HCT116 (cell line): ENCODE measurements at regions not wholly inside any gene's neighbourhood (a gene's known extent, or its start where the extent isn't known, plus 50 kb on each side); places are given as distances from the start of the nearest gene placed in this dataset.

ENCODE experiments used
- CBX3 ChIP-seq: IDR thresholded peaks from 2 replicates; pipeline ENCODE4 v1.6.1; 2012; ENCODE audit warnings: low read depth
- EZH2 ChIP-seq: fragments of 200-600 bp; sonication (generic); IDR thresholded peaks from 2 replicates; pipeline ENCODE4 v1.6.1; 2017; ENCODE audit warnings: antibody characterized with exemption, mixed run types
- EZH2phosphoT487 ChIP-seq: fragments of 200-600 bp; IDR thresholded peaks from 2 replicates; pipeline ENCODE4 v1.6.1; 2018; ENCODE audit warnings: antibody characterized with exemption, borderline replicate concordance
- FOSL1 ChIP-seq: IDR thresholded peaks from 2 replicates; pipeline ENCODE4 v1.6.1; 2012; ENCODE audit warnings: low read depth
- POLR2A ChIP-seq: IDR thresholded peaks from 2 replicates; pipeline ENCODE4 v1.7.0; 2011; ENCODE audit warnings: borderline replicate concordance; ENCODE audit not compliant: insufficient read depth, insufficient read length; ENCODE audit errors: extremely low read depth
- POLR2AphosphoS5 ChIP-seq: IDR thresholded peaks from 2 replicates; pipeline ENCODE4 v1.6.1; 2011; ENCODE audit warnings: mild to moderate bottlenecking, low read depth, low read length, moderate library complexity
- SIN3A ChIP-seq: IDR thresholded peaks from 2 replicates; pipeline ENCODE4 v1.6.1; 2012; ENCODE audit warnings: low read depth
- SRF ChIP-seq: IDR thresholded peaks from 2 replicates; pipeline ENCODE4 v1.6.1; 2012; ENCODE audit warnings: low read depth
- ZFX ChIP-seq: fragments of 450-650 bp; IDR thresholded peaks from 2 replicates; pipeline ENCODE4 v1.6.1; 2017
- ZNF274 ChIP-seq: fragments of 200-500 bp; sonication (Bioruptor generic); IDR thresholded peaks from 2 replicates; pipeline ENCODE4 v1.6.1; 2014; ENCODE audit warnings: mild to moderate bottlenecking, low read depth, low read length, inconsistent platforms
- TF ChIP-seq, protein P1 (sequence below), 3 experiments: fragments of 200-600 bp in 1 of 3; sonication (generic) in 1 of 3; IDR thresholded peaks in 2 of 3; conservative IDR thresholded peaks in 1 of 3; 2 replicates each; pipeline ENCODE4 v1.5.1; 2012 to 2017; ENCODE audit warnings: low read depth in 2 of 3, low read length in 2 of 3, antibody characterized with exemption in 1 of 3, borderline replicate concordance in 1 of 3, control low read depth in 1 of 3, mild to moderate bottlenecking in 1 of 3, mixed read lengths in 1 of 3, mixed run types in 1 of 3, moderate library complexity in 1 of 3; ENCODE audit not compliant: insufficient read depth in 1 of 3
- TF ChIP-seq, protein P2 (sequence below): IDR thresholded peaks from 2 replicates; pipeline ENCODE4 v1.6.1; 2012; ENCODE audit warnings: low read depth
- TF ChIP-seq, protein P3 (sequence below): IDR thresholded peaks from 2 replicates; pipeline ENCODE4 v1.6.1; 2011; ENCODE audit warnings: mild to moderate bottlenecking, low read length, moderate library complexity; ENCODE audit not compliant: insufficient replicate concordance; ENCODE audit errors: extremely low read depth
- TF ChIP-seq, protein P4 (sequence below): IDR thresholded peaks from 2 replicates; pipeline ENCODE4 v1.6.1; 2012

DNA sequence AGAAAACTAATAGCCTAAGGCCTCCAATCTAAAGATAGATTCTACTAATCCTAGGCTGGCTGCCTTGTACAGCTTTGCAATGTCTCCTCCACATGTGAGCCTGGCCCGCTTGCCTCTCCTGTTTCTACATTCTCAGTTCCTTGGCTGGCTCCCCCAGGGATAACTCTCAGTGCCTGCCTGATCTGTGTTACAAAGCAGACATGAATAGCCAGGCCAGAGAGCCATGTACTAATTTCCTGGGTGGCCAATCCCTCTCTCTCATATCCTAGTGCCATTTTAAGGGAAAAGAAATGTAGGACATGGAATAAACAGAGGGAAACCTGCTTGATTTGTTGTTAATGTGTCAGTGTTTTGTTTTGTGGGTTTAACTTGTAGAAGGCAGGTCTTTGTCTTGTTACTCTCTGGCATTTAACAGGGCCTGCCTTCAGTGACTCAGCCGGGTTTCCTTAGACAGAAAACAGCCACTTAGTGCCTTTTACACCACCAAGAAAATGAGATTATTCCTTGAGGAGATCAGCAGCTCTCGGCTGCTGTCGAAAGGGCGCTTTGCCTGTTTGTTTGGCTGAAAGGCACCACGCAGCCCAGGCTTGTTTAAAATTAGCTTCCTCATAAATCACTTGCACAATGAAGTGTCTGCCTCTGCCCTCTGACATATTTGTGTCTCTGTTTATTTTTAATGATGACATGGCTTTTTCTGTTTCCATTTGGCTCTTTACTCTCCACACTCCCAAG lies 702.7 kb downstream of the MAFB start:
- no peak for TF ChIP-seq CBX3
- no peak for TF ChIP-seq POLR2A
- no peak for TF ChIP-seq EZH2
- TF ChIP-seq, protein P1, sequence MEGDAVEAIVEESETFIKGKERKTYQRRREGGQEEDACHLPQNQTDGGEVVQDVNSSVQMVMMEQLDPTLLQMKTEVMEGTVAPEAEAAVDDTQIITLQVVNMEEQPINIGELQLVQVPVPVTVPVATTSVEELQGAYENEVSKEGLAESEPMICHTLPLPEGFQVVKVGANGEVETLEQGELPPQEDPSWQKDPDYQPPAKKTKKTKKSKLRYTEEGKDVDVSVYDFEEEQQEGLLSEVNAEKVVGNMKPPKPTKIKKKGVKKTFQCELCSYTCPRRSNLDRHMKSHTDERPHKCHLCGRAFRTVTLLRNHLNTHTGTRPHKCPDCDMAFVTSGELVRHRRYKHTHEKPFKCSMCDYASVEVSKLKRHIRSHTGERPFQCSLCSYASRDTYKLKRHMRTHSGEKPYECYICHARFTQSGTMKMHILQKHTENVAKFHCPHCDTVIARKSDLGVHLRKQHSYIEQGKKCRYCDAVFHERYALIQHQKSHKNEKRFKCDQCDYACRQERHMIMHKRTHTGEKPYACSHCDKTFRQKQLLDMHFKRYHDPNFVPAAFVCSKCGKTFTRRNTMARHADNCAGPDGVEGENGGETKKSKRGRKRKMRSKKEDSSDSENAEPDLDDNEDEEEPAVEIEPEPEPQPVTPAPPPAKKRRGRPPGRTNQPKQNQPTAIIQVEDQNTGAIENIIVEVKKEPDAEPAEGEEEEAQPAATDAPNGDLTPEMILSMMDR (IDR thresholded peaks at IDR 0.05 in 2 of 3, conservative IDR thresholded peaks at IDR 0.05 in 1 of 3; ENCODE audit: borderline replicate concordance in 1 of 3, insufficient read depth in 1 of 3, low read depth in 2 of 3, low read length in 2 of 3) = no peak
- TF ChIP-seq SRF = no peak
- TF ChIP-seq ZNF274 = no peak
- TF ChIP-seq POLR2AphosphoS5 = no peak
- TF ChIP-seq, protein P2, sequence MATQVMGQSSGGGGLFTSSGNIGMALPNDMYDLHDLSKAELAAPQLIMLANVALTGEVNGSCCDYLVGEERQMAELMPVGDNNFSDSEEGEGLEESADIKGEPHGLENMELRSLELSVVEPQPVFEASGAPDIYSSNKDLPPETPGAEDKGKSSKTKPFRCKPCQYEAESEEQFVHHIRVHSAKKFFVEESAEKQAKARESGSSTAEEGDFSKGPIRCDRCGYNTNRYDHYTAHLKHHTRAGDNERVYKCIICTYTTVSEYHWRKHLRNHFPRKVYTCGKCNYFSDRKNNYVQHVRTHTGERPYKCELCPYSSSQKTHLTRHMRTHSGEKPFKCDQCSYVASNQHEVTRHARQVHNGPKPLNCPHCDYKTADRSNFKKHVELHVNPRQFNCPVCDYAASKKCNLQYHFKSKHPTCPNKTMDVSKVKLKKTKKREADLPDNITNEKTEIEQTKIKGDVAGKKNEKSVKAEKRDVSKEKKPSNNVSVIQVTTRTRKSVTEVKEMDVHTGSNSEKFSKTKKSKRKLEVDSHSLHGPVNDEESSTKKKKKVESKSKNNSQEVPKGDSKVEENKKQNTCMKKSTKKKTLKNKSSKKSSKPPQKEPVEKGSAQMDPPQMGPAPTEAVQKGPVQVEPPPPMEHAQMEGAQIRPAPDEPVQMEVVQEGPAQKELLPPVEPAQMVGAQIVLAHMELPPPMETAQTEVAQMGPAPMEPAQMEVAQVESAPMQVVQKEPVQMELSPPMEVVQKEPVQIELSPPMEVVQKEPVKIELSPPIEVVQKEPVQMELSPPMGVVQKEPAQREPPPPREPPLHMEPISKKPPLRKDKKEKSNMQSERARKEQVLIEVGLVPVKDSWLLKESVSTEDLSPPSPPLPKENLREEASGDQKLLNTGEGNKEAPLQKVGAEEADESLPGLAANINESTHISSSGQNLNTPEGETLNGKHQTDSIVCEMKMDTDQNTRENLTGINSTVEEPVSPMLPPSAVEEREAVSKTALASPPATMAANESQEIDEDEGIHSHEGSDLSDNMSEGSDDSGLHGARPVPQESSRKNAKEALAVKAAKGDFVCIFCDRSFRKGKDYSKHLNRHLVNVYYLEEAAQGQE = no peak
- TF ChIP-seq FOSL1 = no peak
- TF ChIP-seq EZH2phosphoT487 = no peak
- no peak for TF ChIP-seq ZFX
- no peak for TF ChIP-seq SIN3A
- TF ChIP-seq, protein P3, sequence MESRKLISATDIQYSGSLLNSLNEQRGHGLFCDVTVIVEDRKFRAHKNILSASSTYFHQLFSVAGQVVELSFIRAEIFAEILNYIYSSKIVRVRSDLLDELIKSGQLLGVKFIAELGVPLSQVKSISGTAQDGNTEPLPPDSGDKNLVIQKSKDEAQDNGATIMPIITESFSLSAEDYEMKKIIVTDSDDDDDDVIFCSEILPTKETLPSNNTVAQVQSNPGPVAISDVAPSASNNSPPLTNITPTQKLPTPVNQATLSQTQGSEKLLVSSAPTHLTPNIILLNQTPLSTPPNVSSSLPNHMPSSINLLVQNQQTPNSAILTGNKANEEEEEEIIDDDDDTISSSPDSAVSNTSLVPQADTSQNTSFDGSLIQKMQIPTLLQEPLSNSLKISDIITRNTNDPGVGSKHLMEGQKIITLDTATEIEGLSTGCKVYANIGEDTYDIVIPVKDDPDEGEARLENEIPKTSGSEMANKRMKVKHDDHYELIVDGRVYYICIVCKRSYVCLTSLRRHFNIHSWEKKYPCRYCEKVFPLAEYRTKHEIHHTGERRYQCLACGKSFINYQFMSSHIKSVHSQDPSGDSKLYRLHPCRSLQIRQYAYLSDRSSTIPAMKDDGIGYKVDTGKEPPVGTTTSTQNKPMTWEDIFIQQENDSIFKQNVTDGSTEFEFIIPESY = no peak
- TF ChIP-seq, protein P4, sequence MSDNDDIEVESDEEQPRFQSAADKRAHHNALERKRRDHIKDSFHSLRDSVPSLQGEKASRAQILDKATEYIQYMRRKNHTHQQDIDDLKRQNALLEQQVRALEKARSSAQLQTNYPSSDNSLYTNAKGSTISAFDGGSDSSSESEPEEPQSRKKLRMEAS = no peak
